IMR-90 (cell line): ENCODE measurements at regions not wholly inside any gene's neighbourhood (a gene's known extent, or its start where the extent isn't known, plus 50 kb on each side); places are given as distances from the start of the nearest gene placed in this dataset.

Source experiments
- CHD1 ChIP-seq: IDR thresholded peaks from 2 replicates; pipeline ENCODE4 v1.6.1; 2012; ENCODE audit warnings: low read depth, low read length, improper control_type of control experiment
- ELK1 ChIP-seq: fragments of 150-350 bp; IDR thresholded peaks from 2 replicates; pipeline ENCODE4 v1.6.1; 2016; ENCODE audit warnings: low read depth, mild to moderate bottlenecking, low read length, moderate library complexity, borderline replicate concordance
- FOS ChIP-seq: fragments of 150-350 bp; IDR thresholded peaks from 2 replicates; pipeline ENCODE4 v1.6.1; 2016; ENCODE audit warnings: low read depth, low read length
- MAZ ChIP-seq: IDR thresholded peaks from 2 replicates; pipeline ENCODE4 v1.6.1; 2012; ENCODE audit warnings: low read depth, mild to moderate bottlenecking, low read length, improper control_type of control experiment, moderate library complexity, borderline replicate concordance
- MXI1 ChIP-seq: IDR thresholded peaks from 2 replicates; pipeline ENCODE4 v1.6.1; 2012; ENCODE audit warnings: low read depth, mild to moderate bottlenecking, low read length, moderate library complexity, borderline replicate concordance
- POLR2A ChIP-seq: IDR thresholded peaks from 2 replicates; pipeline ENCODE4 v1.6.1; 2012; ENCODE audit warnings: mild to moderate bottlenecking, low read depth, low read length
- RAD21 ChIP-seq: IDR thresholded peaks from 2 replicates; pipeline ENCODE4 v1.6.1; 2012; ENCODE audit warnings: low read length, improper control_type of control experiment
- RCOR1 ChIP-seq: IDR thresholded peaks from 2 replicates; pipeline ENCODE4 v1.6.1; 2012; ENCODE audit warnings: mild to moderate bottlenecking, low read length, improper control_type of control experiment; ENCODE audit not compliant: insufficient replicate concordance
- RFX5 ChIP-seq: IDR thresholded peaks from 2 replicates; pipeline ENCODE4 v1.8.0; 2012; ENCODE audit warnings: low read depth, mild to moderate bottlenecking, low read length, moderate library complexity
- SMC3 ChIP-seq: fragments of 150-350 bp; IDR thresholded peaks from 2 replicates; pipeline ENCODE4 v1.6.1; 2016; ENCODE audit warnings: low read depth, mild to moderate bottlenecking, antibody characterized with exemption, low read length, moderate library complexity
- TF ChIP-seq, protein P1 (sequence below): conservative IDR thresholded peaks from 2 replicates; pipeline ENCODE4 v1.5.1; 2012; ENCODE audit warnings: mild to moderate bottlenecking, low read depth, low read length, improper control_type of control experiment
- TF ChIP-seq, protein P2 (sequence below): fragments of 150-350 bp; IDR thresholded peaks from 2 replicates; pipeline ENCODE4 v1.6.1; 2017; ENCODE audit warnings: mild to moderate bottlenecking, antibody characterized with exemption, low read length, low read depth

GRCh38 chr20:22507240-22507961 is 77.0 kb downstream of the FOXA2 start:
- TF ChIP-seq, protein P1, sequence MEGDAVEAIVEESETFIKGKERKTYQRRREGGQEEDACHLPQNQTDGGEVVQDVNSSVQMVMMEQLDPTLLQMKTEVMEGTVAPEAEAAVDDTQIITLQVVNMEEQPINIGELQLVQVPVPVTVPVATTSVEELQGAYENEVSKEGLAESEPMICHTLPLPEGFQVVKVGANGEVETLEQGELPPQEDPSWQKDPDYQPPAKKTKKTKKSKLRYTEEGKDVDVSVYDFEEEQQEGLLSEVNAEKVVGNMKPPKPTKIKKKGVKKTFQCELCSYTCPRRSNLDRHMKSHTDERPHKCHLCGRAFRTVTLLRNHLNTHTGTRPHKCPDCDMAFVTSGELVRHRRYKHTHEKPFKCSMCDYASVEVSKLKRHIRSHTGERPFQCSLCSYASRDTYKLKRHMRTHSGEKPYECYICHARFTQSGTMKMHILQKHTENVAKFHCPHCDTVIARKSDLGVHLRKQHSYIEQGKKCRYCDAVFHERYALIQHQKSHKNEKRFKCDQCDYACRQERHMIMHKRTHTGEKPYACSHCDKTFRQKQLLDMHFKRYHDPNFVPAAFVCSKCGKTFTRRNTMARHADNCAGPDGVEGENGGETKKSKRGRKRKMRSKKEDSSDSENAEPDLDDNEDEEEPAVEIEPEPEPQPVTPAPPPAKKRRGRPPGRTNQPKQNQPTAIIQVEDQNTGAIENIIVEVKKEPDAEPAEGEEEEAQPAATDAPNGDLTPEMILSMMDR: no peak
- TF ChIP-seq RFX5: no peak
- no peak for TF ChIP-seq POLR2A
- no peak for TF ChIP-seq ELK1
- TF ChIP-seq FOS: no peak
- TF ChIP-seq SMC3: no peak
- TF ChIP-seq CHD1: no peak
- no peak for TF ChIP-seq RAD21
- no peak for TF ChIP-seq MAZ
- TF ChIP-seq MXI1: no peak
- TF ChIP-seq, protein P2, sequence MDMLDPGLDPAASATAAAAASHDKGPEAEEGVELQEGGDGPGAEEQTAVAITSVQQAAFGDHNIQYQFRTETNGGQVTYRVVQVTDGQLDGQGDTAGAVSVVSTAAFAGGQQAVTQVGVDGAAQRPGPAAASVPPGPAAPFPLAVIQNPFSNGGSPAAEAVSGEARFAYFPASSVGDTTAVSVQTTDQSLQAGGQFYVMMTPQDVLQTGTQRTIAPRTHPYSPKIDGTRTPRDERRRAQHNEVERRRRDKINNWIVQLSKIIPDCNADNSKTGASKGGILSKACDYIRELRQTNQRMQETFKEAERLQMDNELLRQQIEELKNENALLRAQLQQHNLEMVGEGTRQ: no peak
- no peak for TF ChIP-seq RCOR1
